ENCODE measurements at regions not wholly inside any gene's neighbourhood (a gene's known extent, or its start where the extent isn't known, plus 50 kb on each side); places are given as distances from the start of the nearest gene placed in this dataset.

DNA sequence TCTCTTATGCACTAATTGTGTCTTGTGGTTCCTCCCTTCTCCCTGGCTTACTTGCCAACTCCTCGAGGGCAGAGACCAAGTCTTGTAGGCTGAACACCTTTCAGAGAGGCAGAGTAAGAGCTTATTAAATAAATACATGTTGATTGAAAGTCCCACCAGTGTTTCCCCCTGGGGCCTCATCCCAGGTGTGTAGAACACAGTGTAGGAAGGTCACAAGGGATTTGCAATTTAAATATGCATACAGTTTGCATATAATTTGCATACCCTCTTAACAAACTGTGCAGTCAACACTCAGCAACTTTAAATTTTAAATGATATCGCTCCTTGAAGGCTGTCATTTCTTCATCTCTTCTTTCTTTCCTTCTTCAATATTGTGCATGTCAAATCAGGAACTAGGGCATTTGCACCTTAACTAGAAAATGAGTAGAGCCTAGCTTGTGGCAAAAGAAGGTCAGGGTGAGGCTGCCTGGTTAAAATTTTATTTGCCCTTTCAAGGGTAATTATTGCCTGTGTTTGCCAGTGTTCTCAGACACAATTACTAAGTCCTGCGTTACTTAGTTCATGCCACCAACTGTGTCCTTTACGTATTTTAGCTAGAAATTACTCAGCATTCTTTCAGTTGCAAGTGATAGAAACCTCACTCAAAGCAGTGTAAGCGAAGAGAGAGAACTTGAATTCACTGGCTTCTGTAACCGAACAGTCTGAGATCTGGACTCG is 465.7 kb downstream of the HAPSTR1 start:
- Histone ChIP-seq H3K27me3 (ENCODE audit: insufficient read depth, poor library complexity, severe bottlenecking) (peaks cover 2% of the 10 kb centered on the region), H3K27ac (replicated peaks) (no peak overlapping the region), H3K4me3 (replicated peaks; ENCODE audit: insufficient read depth, low read length) (no peak overlapping the region)
- no peak for DNase-seq (ENCODE audit: low read depth in 1 of 2, low spot score in 1 of 2)
- no peak for TF ChIP-seq GABPA (IDR thresholded peaks at IDR 0.05; ENCODE audit: low read depth)
- TF ChIP-seq, protein P1, sequence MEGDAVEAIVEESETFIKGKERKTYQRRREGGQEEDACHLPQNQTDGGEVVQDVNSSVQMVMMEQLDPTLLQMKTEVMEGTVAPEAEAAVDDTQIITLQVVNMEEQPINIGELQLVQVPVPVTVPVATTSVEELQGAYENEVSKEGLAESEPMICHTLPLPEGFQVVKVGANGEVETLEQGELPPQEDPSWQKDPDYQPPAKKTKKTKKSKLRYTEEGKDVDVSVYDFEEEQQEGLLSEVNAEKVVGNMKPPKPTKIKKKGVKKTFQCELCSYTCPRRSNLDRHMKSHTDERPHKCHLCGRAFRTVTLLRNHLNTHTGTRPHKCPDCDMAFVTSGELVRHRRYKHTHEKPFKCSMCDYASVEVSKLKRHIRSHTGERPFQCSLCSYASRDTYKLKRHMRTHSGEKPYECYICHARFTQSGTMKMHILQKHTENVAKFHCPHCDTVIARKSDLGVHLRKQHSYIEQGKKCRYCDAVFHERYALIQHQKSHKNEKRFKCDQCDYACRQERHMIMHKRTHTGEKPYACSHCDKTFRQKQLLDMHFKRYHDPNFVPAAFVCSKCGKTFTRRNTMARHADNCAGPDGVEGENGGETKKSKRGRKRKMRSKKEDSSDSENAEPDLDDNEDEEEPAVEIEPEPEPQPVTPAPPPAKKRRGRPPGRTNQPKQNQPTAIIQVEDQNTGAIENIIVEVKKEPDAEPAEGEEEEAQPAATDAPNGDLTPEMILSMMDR (IDR thresholded peaks at IDR 0.05; ENCODE audit: insufficient read depth, low read length): no peak
- TF ChIP-seq, protein P2, sequence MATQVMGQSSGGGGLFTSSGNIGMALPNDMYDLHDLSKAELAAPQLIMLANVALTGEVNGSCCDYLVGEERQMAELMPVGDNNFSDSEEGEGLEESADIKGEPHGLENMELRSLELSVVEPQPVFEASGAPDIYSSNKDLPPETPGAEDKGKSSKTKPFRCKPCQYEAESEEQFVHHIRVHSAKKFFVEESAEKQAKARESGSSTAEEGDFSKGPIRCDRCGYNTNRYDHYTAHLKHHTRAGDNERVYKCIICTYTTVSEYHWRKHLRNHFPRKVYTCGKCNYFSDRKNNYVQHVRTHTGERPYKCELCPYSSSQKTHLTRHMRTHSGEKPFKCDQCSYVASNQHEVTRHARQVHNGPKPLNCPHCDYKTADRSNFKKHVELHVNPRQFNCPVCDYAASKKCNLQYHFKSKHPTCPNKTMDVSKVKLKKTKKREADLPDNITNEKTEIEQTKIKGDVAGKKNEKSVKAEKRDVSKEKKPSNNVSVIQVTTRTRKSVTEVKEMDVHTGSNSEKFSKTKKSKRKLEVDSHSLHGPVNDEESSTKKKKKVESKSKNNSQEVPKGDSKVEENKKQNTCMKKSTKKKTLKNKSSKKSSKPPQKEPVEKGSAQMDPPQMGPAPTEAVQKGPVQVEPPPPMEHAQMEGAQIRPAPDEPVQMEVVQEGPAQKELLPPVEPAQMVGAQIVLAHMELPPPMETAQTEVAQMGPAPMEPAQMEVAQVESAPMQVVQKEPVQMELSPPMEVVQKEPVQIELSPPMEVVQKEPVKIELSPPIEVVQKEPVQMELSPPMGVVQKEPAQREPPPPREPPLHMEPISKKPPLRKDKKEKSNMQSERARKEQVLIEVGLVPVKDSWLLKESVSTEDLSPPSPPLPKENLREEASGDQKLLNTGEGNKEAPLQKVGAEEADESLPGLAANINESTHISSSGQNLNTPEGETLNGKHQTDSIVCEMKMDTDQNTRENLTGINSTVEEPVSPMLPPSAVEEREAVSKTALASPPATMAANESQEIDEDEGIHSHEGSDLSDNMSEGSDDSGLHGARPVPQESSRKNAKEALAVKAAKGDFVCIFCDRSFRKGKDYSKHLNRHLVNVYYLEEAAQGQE (IDR thresholded peaks at IDR 0.05; ENCODE audit: insufficient replicate concordance, low read depth): no peak
- no peak for TF ChIP-seq POLR2AphosphoS5 (IDR thresholded peaks at IDR 0.05; ENCODE audit: low read depth)
- no peak for TF ChIP-seq SPI1 (IDR thresholded peaks at IDR 0.05; ENCODE audit: borderline replicate concordance, low read depth)

DNA sequence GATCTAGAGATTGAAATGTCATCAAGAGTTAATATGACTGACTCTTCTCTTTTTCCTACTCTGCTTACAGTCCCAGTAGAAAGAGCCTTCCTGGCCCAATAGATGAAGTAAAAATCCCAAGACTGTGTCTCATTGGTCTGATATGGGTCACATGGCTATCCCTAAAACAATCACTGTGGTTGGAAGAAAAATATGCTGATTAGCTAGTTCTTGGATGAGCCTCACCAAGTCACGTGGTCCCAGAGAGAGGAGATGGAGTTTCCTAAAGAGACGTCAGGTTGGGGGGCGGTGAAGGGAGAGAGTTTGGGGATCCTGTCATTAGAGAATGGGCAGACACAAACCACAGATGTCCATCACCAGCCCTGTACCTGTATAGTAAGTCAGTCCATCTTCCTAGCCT is 466.3 kb downstream of the HAPSTR1 start:
- DNase-seq (ENCODE audit: low read depth in 1 of 2, low spot score in 1 of 2): no peak
- Histone ChIP-seq H3K27ac (replicated peaks) (no peak overlapping the region), H3K27me3 (ENCODE audit: insufficient read depth, poor library complexity, severe bottlenecking) (peaks cover 2% of the 10 kb centered on the region), H3K4me3 (replicated peaks; ENCODE audit: insufficient read depth, low read length) (no peak overlapping the region)
- TF ChIP-seq, protein P2 (IDR thresholded peaks at IDR 0.05; ENCODE audit: insufficient replicate concordance, low read depth): no peak
- TF ChIP-seq, protein P1 (IDR thresholded peaks at IDR 0.05; ENCODE audit: insufficient read depth, low read length): no peak

- Histone ChIP-seq H3K27me3 (ENCODE audit: insufficient read depth, poor library complexity, severe bottlenecking) (no peaks in the 10 kb centered on the region), H3K4me3 (replicated peaks; ENCODE audit: insufficient read depth, low read length) (no peak overlapping the region), H3K27ac (replicated peaks) (no peak overlapping the region)
- DNase-seq (ENCODE audit: low read depth in 1 of 2, low spot score in 1 of 2): no peak
- TF ChIP-seq, protein P2 (IDR thresholded peaks at IDR 0.05; ENCODE audit: insufficient replicate concordance, low read depth): no peak
- TF ChIP-seq POLR2AphosphoS5 (IDR thresholded peaks at IDR 0.05; ENCODE audit: low read depth): no peak
- no peak for TF ChIP-seq SPI1 (IDR thresholded peaks at IDR 0.05; ENCODE audit: borderline replicate concordance, low read depth)
- no peak for TF ChIP-seq GABPA (IDR thresholded peaks at IDR 0.05; ENCODE audit: low read depth)
- TF ChIP-seq, protein P1 (IDR thresholded peaks at IDR 0.05; ENCODE audit: insufficient read depth, low read length): no peak
Observed at GRCh38 chr16:9566099-9566498, 474.7 kb downstream of the HAPSTR1 start.
